HG02973 (cell line): ENCODE measurements at regions not wholly inside any gene's neighbourhood (a gene's known extent, or its start where the extent isn't known, plus 50 kb on each side); places are given as distances from the start of the nearest gene placed in this dataset.
"Not testable (repeated sequence)": the region's sequence is repeated elsewhere in the genome, so short reads cannot be mapped to it uniquely, and the experiment has no call there.

Experiments
- ATAC-seq: cut with Tn5 transposase; IDR thresholded peaks from one replicate; pipeline ENCODE4 v1.9.1; 2021; ENCODE audit warnings: moderate library complexity; ENCODE audit not compliant: unreplicated experiment

GRCh38 chr12:29029484-29029883 is 119.6 kb upstream of the FAR2 start:
- not testable (repeated sequence) for ATAC-seq

- no peak for ATAC-seq
These were observed 119.1 kb upstream of the FAR2 start for GRCh38 chr12:29030006-29030405.

- no peak for ATAC-seq
These were observed 116.6 kb upstream of the FAR2 start for GRCh38 chr12:29032446-29032845.

GRCh38 chr12:29033519-29033918 is 115.6 kb upstream of the FAR2 start:
- no peak for ATAC-seq

GRCh38 chr12:29035112-29035511 is 114.0 kb upstream of the FAR2 start:
- ATAC-seq = no peak

GRCh38 chr12:29039013-29039412 is 110.1 kb upstream of the FAR2 start:
- no peak for ATAC-seq

- no peak for ATAC-seq
These were observed 107.5 kb upstream of the FAR2 start for GRCh38 chr12:29041621-29042020.

GRCh38 chr12:29043069-29043468 is 106.0 kb upstream of the FAR2 start:
- ATAC-seq = no peak

GRCh38 chr12:29044799-29045198 is 104.3 kb upstream of the FAR2 start:
- no peak for ATAC-seq

GRCh38 chr12:29048787-29049186 is 100.3 kb upstream of the FAR2 start:
- ATAC-seq = no peak

GRCh38 chr12:29050503-29050902 is 98.6 kb upstream of the FAR2 start:
- ATAC-seq = no peak

- ATAC-seq = no peak
These were observed 97.9 kb upstream of the FAR2 start for GRCh38 chr12:29051221-29051620.

GRCh38 chr12:29053567-29053966 is 95.5 kb upstream of the FAR2 start:
- ATAC-seq = peak; percentile 58

- no peak for ATAC-seq
These were observed 94.0 kb upstream of the FAR2 start for GRCh38 chr12:29054858-29055663.

GRCh38 chr12:29066011-29066588 is 83.0 kb upstream of the FAR2 start:
- peak; percentile 83 for ATAC-seq

- no peak for ATAC-seq
These were observed 81.6 kb upstream of the FAR2 start for GRCh38 chr12:29067430-29067829.

GRCh38 chr12:29070309-29070708 is 78.8 kb upstream of the FAR2 start:
- ATAC-seq = no peak

GRCh38 chr12:29071099-29071498 is 78.0 kb upstream of the FAR2 start:
- no peak for ATAC-seq

GRCh38 chr12:29072631-29073030 is 76.4 kb upstream of the FAR2 start:
- ATAC-seq = no peak

GRCh38 chr12:29073631-29074239 is 75.3 kb upstream of the FAR2 start:
- peak; percentile 72 for ATAC-seq

GRCh38 chr12:29081101-29081500 is 68.0 kb upstream of the FAR2 start:
- no peak for ATAC-seq

GRCh38 chr12:29082522-29082921 is 66.6 kb upstream of the FAR2 start:
- peak; percentile 67 for ATAC-seq
